ENCODE measurements at regions not wholly inside any gene's neighbourhood (a gene's known extent, or its start where the extent isn't known, plus 50 kb on each side); places are given as distances from the start of the nearest gene placed in this dataset.
A peak's percentile ranks its signal among the peaks of the same experiment; 100 is the strongest.

DNA sequence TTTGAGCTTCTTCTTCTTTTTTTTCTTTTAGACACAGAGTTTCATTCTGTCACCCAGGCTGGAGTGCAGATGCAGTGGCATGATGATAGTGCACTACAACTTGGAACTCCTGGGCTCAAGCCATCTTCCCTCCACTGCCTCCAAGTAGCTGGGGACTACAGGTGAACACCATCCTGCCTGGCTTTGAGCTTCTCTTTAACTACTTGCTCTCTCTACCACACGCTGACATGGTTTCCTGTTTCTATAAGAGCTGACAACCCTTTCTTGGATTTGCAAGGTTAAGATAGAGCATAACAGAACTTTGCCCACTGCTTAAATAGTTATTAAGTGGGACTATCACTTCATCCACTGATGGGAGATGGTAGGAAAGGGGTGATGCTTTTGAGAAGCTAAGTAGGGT is 82.4 kb upstream of the SLC38A2 start:
- Mint-ChIP-seq H3K9me3 (ENCODE audit: low read depth, unreplicated experiment) (no peaks in the 10 kb centered on the region), H3K27ac (ENCODE audit: unreplicated experiment) (no peak overlapping the region), H3K27me3 (ENCODE audit: unreplicated experiment) (no peaks in the 10 kb centered on the region), H3K4me1 (ENCODE audit: low read depth, unreplicated experiment) (peaks cover 70% of the 10 kb centered on the region), H3K4me3 (ENCODE audit: low read depth, unreplicated experiment) (no peak overlapping the region), H3K36me3 (ENCODE audit: insufficient read depth, unreplicated experiment) (peaks cover 7% of the 10 kb centered on the region)
- intact Hi-C loops (cut with micrococcal nuclease; ENCODE audit: unreplicated experiment), result no loop called here
- no peak for DNase-seq
- CTCF ChIA-PET, result no interaction called here
- TF ChIP-seq, protein P1, sequence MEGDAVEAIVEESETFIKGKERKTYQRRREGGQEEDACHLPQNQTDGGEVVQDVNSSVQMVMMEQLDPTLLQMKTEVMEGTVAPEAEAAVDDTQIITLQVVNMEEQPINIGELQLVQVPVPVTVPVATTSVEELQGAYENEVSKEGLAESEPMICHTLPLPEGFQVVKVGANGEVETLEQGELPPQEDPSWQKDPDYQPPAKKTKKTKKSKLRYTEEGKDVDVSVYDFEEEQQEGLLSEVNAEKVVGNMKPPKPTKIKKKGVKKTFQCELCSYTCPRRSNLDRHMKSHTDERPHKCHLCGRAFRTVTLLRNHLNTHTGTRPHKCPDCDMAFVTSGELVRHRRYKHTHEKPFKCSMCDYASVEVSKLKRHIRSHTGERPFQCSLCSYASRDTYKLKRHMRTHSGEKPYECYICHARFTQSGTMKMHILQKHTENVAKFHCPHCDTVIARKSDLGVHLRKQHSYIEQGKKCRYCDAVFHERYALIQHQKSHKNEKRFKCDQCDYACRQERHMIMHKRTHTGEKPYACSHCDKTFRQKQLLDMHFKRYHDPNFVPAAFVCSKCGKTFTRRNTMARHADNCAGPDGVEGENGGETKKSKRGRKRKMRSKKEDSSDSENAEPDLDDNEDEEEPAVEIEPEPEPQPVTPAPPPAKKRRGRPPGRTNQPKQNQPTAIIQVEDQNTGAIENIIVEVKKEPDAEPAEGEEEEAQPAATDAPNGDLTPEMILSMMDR (IDR thresholded peaks at IDR 0.05; ENCODE audit: unreplicated experiment), result no peak
- BruUV-seq (replicated peaks), result no TSS peak

DNA sequence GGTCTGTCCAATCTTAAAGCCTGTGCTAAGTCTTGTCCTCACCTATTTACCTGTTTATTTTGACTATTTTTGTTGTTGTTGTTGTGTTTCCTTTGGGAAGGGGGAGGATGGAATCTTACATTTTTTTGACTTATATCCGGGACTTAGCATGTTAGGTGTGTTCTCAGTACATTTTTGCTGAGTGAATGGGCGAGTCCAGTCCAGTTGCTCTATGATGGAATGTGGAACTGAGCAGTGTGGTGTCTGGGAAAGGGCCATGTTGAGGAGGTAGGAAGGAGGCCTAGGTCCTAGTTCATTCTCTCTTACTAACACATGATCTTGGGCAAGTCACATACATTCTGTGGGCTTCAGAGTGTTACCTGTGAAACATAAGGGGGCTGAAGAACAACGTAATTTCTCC is 80.9 kb upstream of the SLC38A2 start:
- intact Hi-C loops (cut with micrococcal nuclease; ENCODE audit: unreplicated experiment), result no loop called here
- Mint-ChIP-seq H3K27ac (ENCODE audit: unreplicated experiment) (peak overlapping the region; percentile 16), H3K27me3 (ENCODE audit: unreplicated experiment) (no peaks in the 10 kb centered on the region), H3K4me1 (ENCODE audit: low read depth, unreplicated experiment) (peaks cover 70% of the 10 kb centered on the region), H3K9me3 (ENCODE audit: low read depth, unreplicated experiment) (no peaks in the 10 kb centered on the region), H3K36me3 (ENCODE audit: insufficient read depth, unreplicated experiment) (peaks cover 7% of the 10 kb centered on the region), H3K4me3 (ENCODE audit: low read depth, unreplicated experiment) (no peak overlapping the region)
- BruUV-seq (replicated peaks), result no TSS peak
- TF ChIP-seq, protein P1 (IDR thresholded peaks at IDR 0.05; ENCODE audit: unreplicated experiment), result no peak
- CTCF ChIA-PET, result no interaction called here
- no peak for DNase-seq

DNA sequence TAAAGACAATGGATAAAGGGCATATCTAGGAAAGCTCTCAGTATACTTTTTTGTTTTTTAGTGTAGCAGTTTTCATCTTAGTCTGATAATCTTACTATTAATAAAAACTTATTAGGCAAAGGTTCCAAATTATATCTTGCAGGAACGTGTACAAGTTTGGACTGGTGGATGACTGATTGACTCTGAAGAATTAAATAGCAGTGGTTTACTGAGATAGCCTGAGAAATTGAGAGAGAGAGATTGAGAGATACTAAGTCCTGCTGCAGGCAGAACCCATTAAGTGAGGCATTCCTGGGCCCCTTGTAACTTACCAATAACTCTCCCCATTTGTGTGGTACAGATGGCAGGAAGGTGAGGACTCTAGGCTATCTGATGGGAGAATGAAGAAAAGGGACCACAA is 80.2 kb upstream of the SLC38A2 start:
- intact Hi-C loops (cut with micrococcal nuclease; ENCODE audit: unreplicated experiment), result no loop called here
- CTCF ChIA-PET, result no interaction called here
- no peak for DNase-seq
- Mint-ChIP-seq H3K9me3 (ENCODE audit: low read depth, unreplicated experiment) (no peaks in the 10 kb centered on the region), H3K27ac (ENCODE audit: unreplicated experiment) (peak overlapping the region; percentile 29), H3K36me3 (ENCODE audit: insufficient read depth, unreplicated experiment) (peaks cover 7% of the 10 kb centered on the region), H3K4me1 (ENCODE audit: low read depth, unreplicated experiment) (peaks cover 70% of the 10 kb centered on the region), H3K27me3 (ENCODE audit: unreplicated experiment) (no peaks in the 10 kb centered on the region), H3K4me3 (ENCODE audit: low read depth, unreplicated experiment) (peak overlapping the region; percentile 4)
- TF ChIP-seq, protein P1 (IDR thresholded peaks at IDR 0.05; ENCODE audit: unreplicated experiment), result no peak
- no TSS peak for BruUV-seq (replicated peaks)

DNA sequence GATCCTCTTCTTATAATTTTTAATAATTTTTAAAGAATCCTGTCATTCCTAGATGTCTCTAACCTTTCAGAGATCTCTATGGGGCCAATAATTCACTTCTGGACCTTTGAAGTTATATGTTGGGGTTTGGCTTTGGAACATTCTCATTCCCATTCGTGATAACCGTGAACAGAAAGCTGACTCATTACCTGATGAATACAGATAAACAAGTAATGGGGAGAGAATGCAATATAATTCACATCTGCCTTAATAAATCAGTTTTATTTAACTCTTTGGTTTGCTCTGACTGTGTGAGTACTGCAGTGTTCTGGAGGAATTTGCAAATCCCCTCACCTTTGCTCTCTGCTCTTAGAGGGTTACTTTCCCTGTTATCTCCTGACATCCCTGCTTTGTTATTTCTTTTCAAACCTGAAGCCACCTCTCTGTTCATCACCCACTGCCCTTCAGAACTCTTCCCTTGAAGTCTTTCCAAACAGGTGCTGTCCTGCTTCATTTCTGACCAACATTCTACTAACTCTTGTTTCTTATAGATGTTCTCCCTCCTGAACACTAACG is 79.6 kb upstream of the SLC38A2 start:
- no TSS peak for BruUV-seq (replicated peaks)
- peak overlapping the region; percentile 4 for H3K4me3 Mint-ChIP-seq (ENCODE audit: low read depth, unreplicated experiment)

More for the DNA sequence above, 79.6 kb upstream of the SLC38A2 start:
- Mint-ChIP-seq H3K9me3 (ENCODE audit: low read depth, unreplicated experiment) (no peaks in the 10 kb centered on the region), H3K4me1 (ENCODE audit: low read depth, unreplicated experiment) (peaks cover 70% of the 10 kb centered on the region), H3K27me3 (ENCODE audit: unreplicated experiment) (no peaks in the 10 kb centered on the region), H3K27ac (ENCODE audit: unreplicated experiment) (peak overlapping the region; percentile 29), H3K36me3 (ENCODE audit: insufficient read depth, unreplicated experiment) (peaks cover 7% of the 10 kb centered on the region)
- no peak for DNase-seq
- intact Hi-C loops (cut with micrococcal nuclease; ENCODE audit: unreplicated experiment), result no loop called here
- CTCF ChIA-PET, result no interaction called here
- TF ChIP-seq, protein P1 (IDR thresholded peaks at IDR 0.05; ENCODE audit: unreplicated experiment), result no peak

All from Calu3 (cell line).